HG03135 (cell line): ENCODE measurements at regions not wholly inside any gene's neighbourhood (a gene's known extent, or its start where the extent isn't known, plus 50 kb on each side); places are given as distances from the start of the nearest gene placed in this dataset.
"Not testable (repeated sequence)": the region's sequence is repeated elsewhere in the genome, so short reads cannot be mapped to it uniquely, and the experiment has no call there.

Experiments
- ATAC-seq: cut with Tn5 transposase; IDR thresholded peaks from one replicate; pipeline ENCODE4 v1.9.1; 2021; ENCODE audit warnings: mild to moderate bottlenecking, moderate library complexity; ENCODE audit not compliant: unreplicated experiment

GRCh38 chr14:105600195-105600938 lies 74.0 kb downstream of the TMEM121 start:
- not testable (repeated sequence) for ATAC-seq

- ATAC-seq = no peak
Measured at GRCh38 chr14:105600939-105601359, 74.6 kb downstream of the TMEM121 start.

- no peak for ATAC-seq
Measured at GRCh38 chr14:105601360-105602242, 75.2 kb downstream of the TMEM121 start.

DNA sequence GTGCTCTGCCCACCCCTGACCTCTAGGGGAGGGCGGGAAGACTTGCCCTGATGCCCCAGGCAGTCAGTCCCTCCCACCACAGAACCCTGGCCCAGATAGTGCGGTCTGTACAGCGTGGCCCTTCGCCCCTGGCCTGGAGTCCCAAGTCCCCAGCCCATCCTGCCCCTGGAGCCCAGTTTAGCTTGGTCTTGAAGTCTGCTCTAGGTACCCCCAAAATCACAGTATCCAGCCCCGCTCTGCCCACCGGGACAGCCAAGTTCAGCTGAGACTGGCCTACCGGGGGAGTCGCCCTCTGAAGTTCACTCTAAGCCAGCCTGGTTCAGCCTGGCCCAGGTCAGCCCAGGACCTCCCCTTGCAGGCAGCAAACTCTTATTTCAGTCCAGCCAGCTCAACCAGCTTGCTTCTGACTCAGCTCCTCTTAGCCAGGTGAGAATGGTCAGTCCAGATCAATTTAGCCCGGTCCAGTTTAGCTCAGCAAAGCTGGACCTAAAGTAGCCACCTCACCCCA lies 75.9 kb downstream of the TMEM121 start:
- no peak for ATAC-seq

DNA sequence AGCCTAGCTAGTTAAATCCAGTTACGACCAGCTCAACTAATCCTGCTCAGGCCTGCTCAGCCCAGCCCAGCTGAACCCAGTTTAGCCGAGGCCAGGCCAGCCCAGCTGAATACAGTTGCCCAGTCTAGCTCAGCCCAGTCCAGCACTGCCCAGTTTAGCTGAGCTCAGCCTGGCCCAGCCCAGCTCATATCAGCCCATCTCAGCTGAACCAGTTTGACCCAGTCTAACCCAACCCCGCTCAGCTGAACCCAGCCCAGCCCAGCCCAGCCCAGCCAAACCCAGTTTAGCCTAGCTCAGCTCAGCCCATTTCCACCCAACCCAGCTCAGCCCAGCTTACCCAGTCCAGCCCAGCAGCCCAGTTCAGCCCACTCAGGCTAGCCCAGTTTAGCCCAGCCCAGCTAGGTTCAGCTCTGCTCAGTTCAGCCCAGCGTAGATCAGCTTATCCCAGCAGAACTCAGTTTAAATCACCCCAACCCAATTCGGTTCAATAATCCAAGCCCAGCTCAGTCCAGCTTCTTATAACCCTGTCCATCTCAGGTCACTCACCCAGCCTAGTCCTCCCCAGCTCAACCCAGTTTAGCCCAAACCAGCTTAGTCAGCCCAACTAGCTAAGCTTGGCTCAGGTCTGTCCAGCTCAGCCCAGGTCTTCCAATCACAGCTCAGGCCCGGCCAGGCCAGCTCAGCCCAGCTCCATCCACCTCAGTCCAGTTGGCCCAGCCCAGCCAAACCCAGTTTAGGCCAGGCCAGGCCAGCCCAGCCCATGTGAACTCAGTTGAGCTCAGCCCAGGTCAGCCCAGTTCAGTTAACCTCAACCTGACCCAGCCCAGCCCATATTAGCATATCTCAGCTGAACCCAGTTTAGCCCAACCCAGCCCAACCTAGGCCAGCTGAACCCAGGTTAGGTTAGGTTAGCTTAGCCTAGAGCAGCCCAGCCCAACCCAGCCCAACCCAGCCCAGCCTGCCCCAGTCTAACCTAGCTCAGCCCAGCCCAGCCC lies 76.7 kb downstream of the TMEM121 start:
- ATAC-seq = no peak

DNA sequence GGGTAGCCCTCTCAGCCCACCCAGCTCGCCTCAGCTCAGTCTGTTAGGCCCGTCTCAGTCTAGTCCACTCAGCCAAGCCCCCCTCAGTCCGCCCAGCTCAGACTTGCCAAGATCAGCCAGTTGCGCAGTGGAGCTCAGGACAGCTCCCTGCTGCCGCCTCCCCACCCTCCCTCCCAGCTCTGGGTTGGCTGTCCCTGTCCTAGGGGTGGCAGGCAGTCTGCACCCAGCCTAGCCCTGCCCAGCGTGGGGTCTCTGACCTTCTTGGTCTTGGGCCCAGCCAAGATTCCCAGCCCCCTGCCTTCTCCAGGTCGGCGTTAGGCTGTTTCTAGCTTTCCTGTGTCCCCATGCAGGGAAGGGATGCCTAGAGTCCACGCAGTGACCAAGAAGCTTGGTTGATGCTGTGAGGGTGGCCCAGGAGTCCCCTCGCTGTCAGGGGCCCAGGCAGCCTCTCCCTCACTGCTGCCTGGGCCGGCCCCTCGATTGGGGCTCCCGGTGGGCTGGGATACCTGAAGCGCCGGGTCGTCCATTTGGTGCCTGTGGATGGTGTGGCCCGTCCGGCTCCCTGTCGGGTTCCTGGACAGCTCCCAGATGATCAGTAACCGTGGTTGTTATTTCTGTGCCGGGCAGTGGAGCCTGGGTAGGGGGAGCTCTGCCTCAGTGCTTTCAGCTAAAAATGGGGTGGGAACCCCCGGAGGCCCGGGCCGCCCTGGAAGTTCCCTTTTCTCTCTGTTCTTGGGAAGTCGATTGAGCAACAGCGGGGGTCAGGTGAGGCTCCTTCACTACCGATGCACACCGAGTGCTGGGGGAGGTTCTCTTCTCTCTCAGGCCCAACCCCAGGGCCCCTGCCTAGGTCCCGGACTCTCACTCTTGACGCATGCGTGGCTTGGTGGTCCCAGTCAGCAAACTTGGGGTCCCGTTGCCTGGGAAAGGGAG lies 78.4 kb downstream of the TMEM121 start:
- ATAC-seq = not testable (repeated sequence)

DNA sequence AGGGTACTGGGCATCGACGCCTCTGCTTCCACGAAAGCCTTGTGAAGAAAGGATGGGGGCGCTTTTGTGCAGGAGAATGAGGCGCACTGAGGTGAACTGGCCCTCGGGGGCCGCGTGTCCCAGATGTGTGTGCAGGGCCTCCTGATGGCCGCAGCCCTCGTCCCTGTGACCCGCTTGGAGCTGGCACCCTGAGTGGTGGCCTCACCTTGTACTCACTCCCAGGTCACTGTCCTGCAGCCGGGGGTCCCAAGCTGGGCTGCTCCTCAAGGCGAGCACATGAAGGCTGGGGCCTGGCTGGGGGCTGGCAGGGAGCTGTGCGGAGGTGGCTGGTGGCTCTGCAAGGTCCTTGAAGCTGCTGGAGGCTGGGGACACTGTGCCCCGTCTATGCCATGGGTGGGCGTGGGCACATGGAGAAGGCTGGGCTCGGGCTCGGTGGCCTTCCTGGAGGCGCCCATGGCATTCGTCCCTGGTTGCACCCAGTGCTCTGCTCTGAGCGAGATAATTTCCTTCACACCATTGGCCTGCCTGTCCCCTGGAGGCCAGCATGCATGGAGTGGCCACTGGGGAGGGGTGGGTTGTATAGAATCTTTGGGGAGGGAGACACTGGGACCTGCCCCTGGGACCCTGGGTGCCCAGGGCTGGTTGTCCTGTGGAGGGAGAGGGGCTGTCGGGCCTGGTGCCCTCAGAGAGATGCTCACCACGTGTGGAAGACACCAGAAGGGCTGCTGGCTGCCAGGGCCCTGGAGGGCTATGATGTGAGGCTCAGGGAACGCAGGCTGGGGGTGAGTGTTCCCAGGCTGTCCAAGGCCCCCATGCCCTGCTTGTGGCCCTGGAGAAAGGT lies 79.3 kb downstream of the TMEM121 start:
- ATAC-seq = no peak

DNA sequence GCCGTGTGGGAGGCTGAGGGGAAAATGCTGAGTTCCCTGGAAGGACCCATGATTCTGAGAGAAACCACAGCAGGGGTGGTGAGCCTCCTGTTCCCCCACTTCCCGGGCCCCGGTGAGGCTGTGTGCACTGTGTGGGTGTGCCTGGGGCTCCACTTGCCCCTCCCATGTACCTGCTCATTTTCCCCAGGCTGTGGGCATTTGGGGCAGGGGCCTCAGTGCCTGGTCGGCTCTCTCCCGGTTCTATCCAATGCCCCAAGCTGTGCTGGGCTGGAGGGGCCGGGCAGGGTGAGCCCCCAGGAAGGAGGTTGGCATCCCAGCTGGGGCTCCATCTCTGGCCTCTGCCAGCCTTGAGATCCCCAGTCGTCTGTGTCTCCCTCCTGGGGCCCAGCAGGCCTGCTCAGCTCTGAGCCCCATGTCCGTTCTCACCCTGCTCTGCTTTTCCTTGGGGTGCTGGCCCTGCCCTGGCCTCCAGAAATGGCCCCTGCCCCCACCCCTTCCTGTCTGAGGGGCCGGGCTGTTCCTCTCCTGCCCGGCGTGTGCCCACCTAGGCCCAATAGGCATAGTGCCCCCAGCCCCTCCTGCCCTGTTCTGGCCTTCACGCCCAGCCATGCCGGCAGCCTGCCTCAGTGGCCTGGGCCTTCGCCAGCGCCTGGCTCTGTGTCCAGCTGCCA lies 80.1 kb downstream of the TMEM121 start:
- ATAC-seq = not testable (repeated sequence)

DNA sequence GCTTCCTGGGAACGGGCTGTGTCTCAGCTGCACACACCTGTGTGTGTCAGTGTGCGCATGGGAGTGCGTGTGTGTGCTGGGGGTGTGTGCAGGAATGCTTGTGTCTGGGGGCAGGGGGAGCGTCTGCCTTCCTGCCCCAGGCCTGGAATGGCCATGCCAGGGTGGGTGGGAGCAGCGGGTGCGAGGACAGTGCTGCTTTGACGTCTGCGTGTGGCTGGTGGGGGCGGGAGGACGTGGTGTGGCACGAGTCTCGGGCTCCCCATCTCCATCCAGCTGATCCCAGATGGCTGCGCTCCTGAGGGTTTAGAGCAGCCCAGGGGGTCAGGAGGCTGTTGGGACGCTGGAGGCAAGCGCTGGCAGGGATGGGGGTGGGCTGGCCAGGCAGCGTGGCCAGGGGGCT lies 80.6 kb downstream of the TMEM121 start:
- ATAC-seq = not testable (repeated sequence)

GRCh38 chr14:105614987-105615386 lies 88.6 kb downstream of the TMEM121 start:
- not testable (repeated sequence) for ATAC-seq

GRCh38 chr14:105615986-105616801 lies 89.8 kb downstream of the TMEM121 start:
- ATAC-seq = not testable (repeated sequence)

GRCh38 chr14:105616802-105617192 lies 90.4 kb downstream of the TMEM121 start:
- no peak for ATAC-seq

DNA sequence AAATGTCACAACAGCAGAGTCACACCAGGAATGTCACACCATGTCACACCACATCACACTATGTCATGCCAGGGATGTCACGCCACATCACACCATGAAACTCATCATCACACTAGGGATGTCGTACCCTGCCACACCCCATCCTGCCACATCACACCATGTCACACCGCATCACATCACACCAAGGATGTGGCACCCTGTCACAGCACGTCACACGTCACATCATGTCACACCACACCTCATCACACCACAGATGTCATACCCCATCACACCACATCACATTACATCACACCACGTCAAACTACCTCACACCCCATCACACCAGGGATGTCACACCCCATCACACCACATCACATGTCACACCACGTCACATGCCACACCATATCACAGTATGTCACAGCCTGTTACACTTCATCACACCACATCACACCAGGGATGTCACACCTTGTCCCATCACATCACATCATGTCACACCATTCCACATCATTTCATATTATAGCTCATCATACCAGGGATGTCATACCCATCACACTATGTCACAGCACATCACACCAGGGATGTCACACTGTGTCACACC lies 90.9 kb downstream of the TMEM121 start:
- ATAC-seq = no peak

DNA sequence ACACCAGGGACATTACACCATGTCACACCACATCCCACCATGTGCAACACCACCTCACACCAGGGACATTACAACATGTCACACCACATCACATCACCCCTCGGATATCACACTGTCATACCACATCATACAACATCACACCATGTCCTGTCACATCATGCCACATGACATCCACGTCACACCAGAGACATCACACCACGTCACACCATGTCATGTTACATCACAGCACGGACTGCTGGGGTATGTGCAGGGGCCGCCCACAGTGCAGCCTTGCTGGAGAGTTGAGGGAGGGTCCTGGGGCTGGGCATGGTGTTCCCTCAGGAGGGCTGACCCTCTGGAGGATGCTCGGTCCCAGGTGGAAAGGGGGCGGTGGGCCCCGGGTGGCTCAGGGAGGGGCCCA lies 91.4 kb downstream of the TMEM121 start:
- ATAC-seq = not testable (repeated sequence)

DNA sequence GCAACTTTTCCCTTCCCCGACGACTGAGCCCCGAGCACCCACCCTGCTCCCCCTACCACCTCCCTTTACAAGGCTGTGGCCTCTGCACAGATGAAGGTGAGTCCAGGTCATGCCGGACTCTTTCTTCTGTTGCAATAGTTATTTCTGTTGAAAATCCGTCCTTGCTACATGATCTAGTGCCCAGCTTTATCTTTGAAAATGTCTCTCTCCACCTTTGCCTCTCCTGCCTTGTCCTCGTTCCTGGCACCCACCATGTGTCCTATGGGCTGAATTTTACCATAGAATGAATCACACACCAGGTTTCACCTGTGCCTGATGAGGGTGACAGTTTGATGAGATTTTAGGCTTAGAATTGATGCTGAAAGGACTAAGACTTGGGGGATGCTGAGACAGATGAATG lies 92.9 kb downstream of the TMEM121 start:
- ATAC-seq = not testable (repeated sequence)

- not testable (repeated sequence) for ATAC-seq
Measured at GRCh38 chr14:105620178-105620864, 93.9 kb downstream of the TMEM121 start.
